Right lobe of liver (tissue), 4 donors: ENCODE measurements at regions not wholly inside any gene's neighbourhood (a gene's known extent, or its start where the extent isn't known, plus 50 kb on each side); places are given as distances from the start of the nearest gene placed in this dataset.

Experiments
- CTCF ChIP-seq, 4 donors: fragments of 200-600 bp in 3 of 4; fragments of 450-650 bp in 1 of 4; IDR thresholded peaks; one replicate each; pipeline versions ENCODE4 v1.5.1 to v1.8.0; 2016 to 2022; ENCODE audit warnings: antibody characterized with exemption in 4 of 4, mild to moderate bottlenecking in 2 of 4
- POLR2A ChIP-seq: fragments of 450-650 bp; IDR thresholded peaks from one replicate; pipeline ENCODE4 v1.6.1; 2017; ENCODE audit warnings: antibody characterized with exemption, mild to moderate bottlenecking
- donor health status: DM: no; HTN: no; CAD: no.
- donor health status: DM: no; HTN: no; CAD: no.
- donor health status: DM: no; HTN: yes; CAD: no.

GRCh38 chr20:39468703-39469102 is 506.6 kb downstream of the DHX35 start:
- no peak for TF ChIP-seq CTCF (IDR thresholded peaks at IDR 0.05)
- no peak for TF ChIP-seq POLR2A
